ENCODE measurements at regions not wholly inside any gene's neighbourhood (a gene's known extent, or its start where the extent isn't known, plus 50 kb on each side); places are given as distances from the start of the nearest gene placed in this dataset.

GRCh38 chr12:98389593-98389992 lies 125.8 kb upstream of the TMPO start:
- TF ChIP-seq CTCF (IDR thresholded peaks at IDR 0.05) (no peak), EZH2 (IDR thresholded peaks at IDR 0.05; ENCODE audit: borderline replicate concordance, insufficient read depth, low read depth, low read length, poor library complexity, severe bottlenecking) (no peak)
